BJ (cell line): ENCODE measurements at regions not wholly inside any gene's neighbourhood (a gene's known extent, or its start where the extent isn't known, plus 50 kb on each side); places are given as distances from the start of the nearest gene placed in this dataset.

ENCODE experiments used
- CTCF ChIA-PET: fragments of 350-600 bp; formaldehyde crosslinking; extraction: SDS; loops from one replicate; lab custom pipeline; 2021; ENCODE audit warnings: antibody characterized with exemption, inconsistent platforms; lab: Yijun Ruan, JAX
- POLR2A ChIA-PET: fragments of 300-600 bp; sonication (Branson Sonifier 250); formaldehyde crosslinking; extraction: SDS; loops from one replicate; lab custom pipeline; 2021; ENCODE audit warnings: antibody characterized with exemption; lab: Charles Lee
- DNase-seq: peaks from one replicate; pipeline ENCODE4 v3.0.0-alpha.2; 2011; ENCODE audit warnings: low read depth
- H3K27me3 ChIP-seq: 2 replicates; pipeline ENCODE4 v1.6.0; 2011; ENCODE audit warnings: low read length; ENCODE audit not compliant: control insufficient read depth, insufficient read depth
- H3K36me3 ChIP-seq: 2 replicates; pipeline ENCODE4 v1.5.1; 2011; ENCODE audit warnings: low read length; ENCODE audit not compliant: control insufficient read depth, insufficient read depth
- H3K4me3 ChIP-seq: 2 replicates; pipeline ENCODE4 v1.5.1; 2011; ENCODE audit warnings: low read depth, mild to moderate bottlenecking, control low read depth, low read length
- TF ChIP-seq, protein P1 (sequence below): IDR thresholded peaks from 2 replicates; pipeline ENCODE4 v1.5.1; 2011; ENCODE audit warnings: low read depth, mild to moderate bottlenecking, control low read depth, inconsistent platforms, low read length, moderate library complexity; ENCODE audit not compliant: insufficient read depth

DNA sequence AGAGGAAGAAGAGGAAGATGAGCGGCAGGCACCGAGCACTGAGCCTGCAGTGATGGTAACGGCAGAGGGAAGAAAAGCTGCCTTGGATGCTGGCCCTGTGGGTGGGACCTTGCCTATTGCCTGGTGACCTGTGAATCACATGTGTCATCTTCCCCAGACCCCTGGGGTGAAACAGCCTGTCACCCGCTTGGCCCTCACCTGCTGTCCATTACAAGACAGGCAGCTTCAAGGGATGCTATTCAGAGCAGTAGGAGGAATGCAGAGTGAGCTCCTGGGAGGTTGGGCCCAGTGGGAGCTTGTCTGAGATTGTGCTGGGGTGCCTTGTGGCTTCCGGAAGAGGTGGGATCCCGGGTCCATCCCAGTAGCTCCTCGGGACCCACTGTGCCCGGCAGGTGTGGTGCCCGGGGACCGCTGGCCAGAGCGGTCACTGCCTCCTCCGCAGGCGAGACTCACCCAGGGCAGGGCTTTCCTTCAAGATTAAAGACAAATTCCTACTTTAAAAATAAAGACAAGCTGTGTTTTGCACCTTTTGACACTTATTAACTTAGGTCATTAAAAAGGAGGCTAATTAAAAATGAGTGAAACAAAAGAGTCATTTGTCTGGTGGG is 440.2 kb upstream of the MKI67 start:
- no peak for DNase-seq
- Histone ChIP-seq H3K4me3 (no peak overlapping the region), H3K36me3 (no peaks in the 10 kb centered on the region), H3K27me3 (no peaks in the 10 kb centered on the region)
- ChIA-PET POLR2A (no interaction called here), CTCF (no interaction called here)
- TF ChIP-seq, protein P1, sequence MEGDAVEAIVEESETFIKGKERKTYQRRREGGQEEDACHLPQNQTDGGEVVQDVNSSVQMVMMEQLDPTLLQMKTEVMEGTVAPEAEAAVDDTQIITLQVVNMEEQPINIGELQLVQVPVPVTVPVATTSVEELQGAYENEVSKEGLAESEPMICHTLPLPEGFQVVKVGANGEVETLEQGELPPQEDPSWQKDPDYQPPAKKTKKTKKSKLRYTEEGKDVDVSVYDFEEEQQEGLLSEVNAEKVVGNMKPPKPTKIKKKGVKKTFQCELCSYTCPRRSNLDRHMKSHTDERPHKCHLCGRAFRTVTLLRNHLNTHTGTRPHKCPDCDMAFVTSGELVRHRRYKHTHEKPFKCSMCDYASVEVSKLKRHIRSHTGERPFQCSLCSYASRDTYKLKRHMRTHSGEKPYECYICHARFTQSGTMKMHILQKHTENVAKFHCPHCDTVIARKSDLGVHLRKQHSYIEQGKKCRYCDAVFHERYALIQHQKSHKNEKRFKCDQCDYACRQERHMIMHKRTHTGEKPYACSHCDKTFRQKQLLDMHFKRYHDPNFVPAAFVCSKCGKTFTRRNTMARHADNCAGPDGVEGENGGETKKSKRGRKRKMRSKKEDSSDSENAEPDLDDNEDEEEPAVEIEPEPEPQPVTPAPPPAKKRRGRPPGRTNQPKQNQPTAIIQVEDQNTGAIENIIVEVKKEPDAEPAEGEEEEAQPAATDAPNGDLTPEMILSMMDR: no peak

DNA sequence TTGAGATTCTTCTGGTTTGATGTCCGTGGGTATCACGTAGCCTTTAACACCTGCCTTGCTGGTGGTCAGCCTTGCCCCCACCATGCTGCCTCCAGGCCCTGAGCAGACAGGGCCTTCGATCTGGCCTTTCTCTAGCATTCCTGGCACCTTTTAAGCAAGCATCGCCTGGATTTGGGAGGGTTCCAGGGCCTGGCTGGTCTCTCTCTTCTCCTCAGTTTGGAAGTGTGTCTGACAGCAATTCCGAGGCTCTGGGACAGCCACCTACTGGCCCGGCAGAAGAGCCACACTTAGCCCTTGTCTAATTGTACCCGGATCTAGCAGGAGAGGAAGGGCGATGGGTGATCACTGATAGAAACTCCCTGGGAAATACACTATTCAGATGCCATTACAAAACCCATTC is 441.3 kb upstream of the MKI67 start:
- ChIA-PET CTCF (no interaction called here), POLR2A (no interaction called here)
- Histone ChIP-seq H3K27me3 (no peaks in the 10 kb centered on the region), H3K4me3 (no peak overlapping the region), H3K36me3 (no peaks in the 10 kb centered on the region)
- TF ChIP-seq, protein P1: no peak
- DNase-seq: no peak

DNA sequence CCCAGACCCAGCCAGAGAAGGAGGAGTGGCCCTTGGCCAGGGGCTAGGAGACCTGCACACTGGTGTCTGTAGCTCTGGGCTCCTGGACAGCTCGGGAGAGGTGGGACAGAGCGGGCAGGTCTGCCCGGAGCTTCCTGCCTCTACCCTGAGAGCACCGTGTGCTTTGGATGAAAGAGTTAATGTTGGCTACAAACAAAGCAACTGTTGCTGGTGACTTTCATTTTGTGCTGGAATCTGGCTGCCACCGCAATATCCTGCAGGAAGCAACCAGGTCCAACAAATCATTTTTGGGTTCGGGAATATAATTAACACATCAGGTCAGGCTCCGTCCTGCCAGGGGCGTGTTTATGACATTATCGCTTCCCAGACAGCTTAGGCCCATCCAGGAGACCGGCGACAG is 441.8 kb upstream of the MKI67 start:
- CTCF ChIA-PET: no interaction called here
- no peak for DNase-seq
- POLR2A ChIA-PET: no interaction called here
- Histone ChIP-seq H3K27me3 (no peaks in the 10 kb centered on the region), H3K4me3 (no peak overlapping the region), H3K36me3 (no peaks in the 10 kb centered on the region)
- TF ChIP-seq, protein P1: no peak

DNA sequence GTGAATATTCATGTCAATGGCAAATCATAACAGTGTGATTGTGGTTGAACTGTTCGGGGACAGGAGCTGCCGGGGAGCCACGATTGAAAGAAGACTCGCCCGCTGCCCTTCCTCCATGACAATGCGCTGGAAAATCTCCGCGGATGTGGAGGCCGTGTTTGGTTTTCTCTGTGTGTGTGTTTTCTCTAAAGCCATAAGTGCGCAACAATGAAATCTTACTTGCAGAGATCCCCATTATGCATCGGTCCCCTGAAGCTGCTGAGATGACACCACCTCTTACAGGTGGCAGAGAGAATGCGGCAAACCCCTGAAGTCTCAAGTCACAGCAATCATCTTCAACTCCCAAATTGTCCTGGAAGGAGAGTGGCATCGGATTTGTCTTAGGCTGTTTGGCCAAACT is 442.3 kb upstream of the MKI67 start:
- DNase-seq: no peak
- CTCF ChIA-PET: no interaction called here
- Histone ChIP-seq H3K27me3 (no peaks in the 10 kb centered on the region), H3K4me3 (no peak overlapping the region), H3K36me3 (no peaks in the 10 kb centered on the region)
- POLR2A ChIA-PET: no interaction called here
- TF ChIP-seq, protein P1: no peak

DNA sequence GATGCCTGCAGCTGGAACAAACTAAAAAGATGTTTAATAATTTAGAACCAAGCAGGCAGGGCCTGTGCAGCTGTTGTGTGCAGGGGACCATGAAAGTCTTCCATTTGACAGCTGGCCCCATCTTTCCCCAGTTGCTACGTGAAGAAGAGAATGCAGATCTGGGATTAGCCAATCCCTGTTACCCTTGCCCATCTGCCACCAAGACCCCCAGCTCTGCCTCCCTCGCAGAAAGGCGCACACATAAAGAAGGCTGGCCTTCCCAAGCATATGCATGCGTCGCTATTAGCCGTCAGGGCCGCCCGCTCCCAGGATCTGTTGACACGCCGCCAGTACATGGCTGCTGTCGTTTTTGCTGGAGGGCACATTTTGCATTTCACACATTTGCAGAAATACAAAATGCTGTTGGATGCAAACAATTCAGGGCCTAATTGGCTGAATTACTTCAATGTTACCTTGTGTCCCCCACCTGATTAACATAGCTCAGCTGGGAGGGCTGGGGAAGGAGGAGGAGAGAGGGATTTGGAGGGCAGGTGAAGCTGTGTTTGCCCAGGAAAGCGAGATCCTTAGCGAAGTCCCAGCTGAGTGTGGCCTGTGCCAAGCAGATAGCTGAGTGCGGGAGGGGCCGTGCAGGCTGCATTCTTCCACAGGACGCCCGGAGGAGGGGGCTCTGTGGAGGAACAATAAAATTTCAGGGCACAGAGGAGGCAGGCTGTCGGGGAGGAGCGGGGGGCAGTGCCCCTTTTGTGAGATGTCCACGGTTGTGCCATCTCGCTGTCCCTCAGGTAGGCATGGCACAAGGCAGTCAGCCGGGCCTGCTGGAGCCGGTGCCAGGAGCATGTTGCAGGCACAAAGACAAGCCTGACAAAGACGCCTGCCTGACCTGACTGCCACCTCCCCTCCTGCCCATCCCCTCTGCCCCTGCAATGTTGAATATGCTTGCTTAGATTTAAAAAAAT is 443.0 kb upstream of the MKI67 start:
- CTCF ChIA-PET: no interaction called here
- H3K36me3 ChIP-seq: no peaks in the 10 kb centered on the region
- no peak overlapping the region for H3K4me3 ChIP-seq
- TF ChIP-seq, protein P1: no peak
- no peaks in the 10 kb centered on the region for H3K27me3 ChIP-seq
- POLR2A ChIA-PET: no interaction called here
- no peak for DNase-seq
